ENCODE measurements at regions not wholly inside any gene's neighbourhood (a gene's known extent, or its start where the extent isn't known, plus 50 kb on each side); places are given as distances from the start of the nearest gene placed in this dataset.

GRCh38 chr5:166236327-166236726, 2055.1 kb upstream of the WWC1 start:
- TF ChIP-seq POLR2AphosphoS5 (IDR thresholded peaks at IDR 0.05; ENCODE audit: insufficient read depth, low read depth, low read length), result no peak
- no peak for TF ChIP-seq CTCF (IDR thresholded peaks at IDR 0.05; ENCODE audit: extremely low read depth in 1 of 2, insufficient read depth in 1 of 2, low read depth in 1 of 2, low read length in 2 of 2)
- TF ChIP-seq POLR2A (IDR thresholded peaks at IDR 0.05; ENCODE audit: low read depth, low read length), result no peak
- no peak for TF ChIP-seq FOS (IDR thresholded peaks at IDR 0.05; ENCODE audit: borderline replicate concordance, insufficient read depth, low read length)
- TF ChIP-seq MYC (IDR thresholded peaks at IDR 0.05; ENCODE audit: low read depth, low read length), result no peak

Data from endothelial cell of umbilical vein (primary cell).